C4-2B (cell line): ENCODE measurements at regions not wholly inside any gene's neighbourhood (a gene's known extent, or its start where the extent isn't known, plus 50 kb on each side); places are given as distances from the start of the nearest gene placed in this dataset.

Experiments
- CTCF ChIP-seq: fragments of 450-650 bp; conservative IDR thresholded peaks from 2 replicates; pipeline ENCODE4 v1.5.1; 2017; ENCODE audit warnings: mild to moderate bottlenecking
- ZFX ChIP-seq: fragments of 450-650 bp; IDR thresholded peaks from 2 replicates; pipeline ENCODE4 v1.6.1; 2017

DNA sequence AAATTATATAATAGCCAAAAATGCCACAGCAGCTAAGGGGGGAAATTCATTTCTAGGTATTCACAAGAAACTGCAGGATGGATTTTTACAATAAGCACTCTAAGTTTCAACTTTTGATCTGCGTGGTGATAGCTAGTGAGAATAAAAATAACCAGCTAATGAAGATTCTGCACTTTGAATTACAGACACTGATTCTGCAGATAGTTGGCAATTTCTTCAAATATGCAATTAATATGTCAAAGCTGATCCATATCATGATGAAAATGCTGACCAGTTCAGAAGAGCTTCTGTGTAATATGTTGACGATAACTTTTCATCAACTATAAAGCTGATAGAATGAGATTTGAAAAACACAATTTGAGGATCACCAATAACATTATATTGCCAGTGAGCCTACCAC lies 1272.9 kb downstream of the EFNB2 start:
- TF ChIP-seq CTCF (no peak), ZFX (no peak)
